ENCODE measurements at regions not wholly inside any gene's neighbourhood (a gene's known extent, or its start where the extent isn't known, plus 50 kb on each side); places are given as distances from the start of the nearest gene placed in this dataset.

GRCh38 chr2:240320204-240320993 lies 115.1 kb upstream of the GPC1 start:
- peak; percentile 22 for DNase-seq (ENCODE audit: low read depth)

- DNase-seq (ENCODE audit: low read depth) = no peak
Observed at GRCh38 chr2:240322231-240322955, 113.1 kb upstream of the GPC1 start.

GRCh38 chr2:240322991-240323390 lies 112.5 kb upstream of the GPC1 start:
- DNase-seq (ENCODE audit: low read depth) = no peak

DNA sequence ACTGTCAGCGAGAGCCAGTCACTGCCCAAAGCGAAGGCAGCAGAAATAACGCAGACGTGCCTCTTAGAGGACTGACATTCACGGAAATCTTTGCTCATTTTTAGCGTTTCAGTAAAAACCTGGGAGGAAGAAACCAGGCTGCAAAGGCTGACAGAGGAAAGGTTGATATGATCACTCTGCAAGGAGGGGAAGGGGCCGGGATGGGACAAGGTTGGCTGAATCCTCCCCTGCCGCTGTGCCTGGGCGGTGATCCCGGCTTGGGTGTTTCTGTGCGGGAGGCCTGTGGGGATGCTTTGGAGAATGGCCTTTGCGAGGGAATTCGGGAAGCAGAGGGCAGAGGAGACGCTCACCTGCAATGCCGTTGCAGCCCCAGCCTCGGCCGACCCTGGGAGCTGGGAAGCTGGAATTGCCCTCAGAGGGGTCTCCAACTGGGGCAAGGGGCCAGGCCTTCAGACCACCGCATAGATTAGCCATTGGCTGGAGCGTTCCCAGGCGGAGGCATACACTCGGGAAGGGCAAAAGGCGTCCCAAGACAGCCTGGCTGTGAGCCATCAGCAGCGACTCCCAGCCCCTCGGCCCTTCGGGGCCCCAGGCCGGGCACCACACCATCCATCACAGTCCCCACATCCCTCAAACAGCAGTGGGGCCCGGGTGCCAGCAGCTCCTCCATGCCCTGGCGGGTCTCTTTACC lies 111.7 kb upstream of the GPC1 start:
- DNase-seq (ENCODE audit: low read depth) = no peak

DNA sequence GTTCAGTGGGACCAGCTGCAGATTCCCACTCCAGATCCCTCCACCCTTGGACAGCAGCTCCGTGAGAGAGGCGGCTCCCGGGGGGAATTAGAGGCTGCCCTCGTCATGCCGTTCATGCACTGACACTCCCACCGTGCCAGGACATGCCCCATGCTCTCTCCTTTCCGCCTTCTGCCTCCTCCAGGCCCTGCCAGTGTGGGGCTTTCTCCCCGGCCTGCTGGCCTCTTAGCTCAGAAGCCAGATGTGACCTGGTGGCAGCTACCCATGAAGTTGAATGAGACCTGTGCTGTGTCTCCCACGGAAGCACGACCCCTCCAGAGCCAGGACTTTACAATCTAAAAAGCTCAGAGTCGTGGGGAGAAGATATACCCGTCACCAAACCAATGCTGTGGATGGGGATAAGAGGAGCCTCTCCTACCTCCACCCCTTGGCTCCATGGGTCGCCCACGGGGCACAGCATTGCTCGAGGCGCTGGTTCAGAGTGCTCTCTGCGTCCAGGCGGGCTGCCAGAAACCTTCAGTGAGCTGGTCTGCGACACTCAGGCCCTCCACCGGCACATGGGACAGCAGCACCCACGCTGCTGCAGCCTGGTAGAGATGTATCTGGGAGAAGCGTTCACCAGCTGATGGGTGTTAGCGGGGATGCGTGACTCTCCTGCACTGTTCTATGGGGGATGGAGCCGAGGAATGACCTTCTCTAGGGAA lies 111.0 kb upstream of the GPC1 start:
- no peak for DNase-seq (ENCODE audit: low read depth)

GRCh38 chr2:240325016-240326007 lies 110.2 kb upstream of the GPC1 start:
- DNase-seq (ENCODE audit: low read depth) = no peak

- DNase-seq (ENCODE audit: low read depth) = no peak
Observed at GRCh38 chr2:240326246-240326645, 109.2 kb upstream of the GPC1 start.

DNA sequence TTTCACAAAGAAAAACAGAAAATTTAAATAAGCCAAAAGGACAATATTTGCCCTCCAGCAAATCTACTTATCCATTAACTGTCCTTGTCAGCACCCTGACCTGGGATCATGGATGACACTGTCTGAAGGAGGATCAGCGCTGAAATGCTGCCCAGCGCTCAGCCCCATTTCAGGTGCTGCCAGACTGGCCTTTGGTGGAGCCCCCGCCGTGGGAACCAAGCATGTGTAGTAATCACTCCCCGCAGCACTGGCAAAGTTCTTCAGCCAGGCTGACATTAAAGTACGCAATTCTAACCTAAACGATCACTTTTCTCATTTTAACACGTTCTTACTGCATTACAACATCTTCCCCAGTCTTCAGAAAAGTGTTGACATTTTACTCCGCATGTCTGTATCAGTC lies 108.6 kb upstream of the GPC1 start:
- DNase-seq (ENCODE audit: low read depth) = no peak

- no peak for DNase-seq (ENCODE audit: low read depth)
Observed at GRCh38 chr2:240327566-240327965, 107.9 kb upstream of the GPC1 start.

DNA sequence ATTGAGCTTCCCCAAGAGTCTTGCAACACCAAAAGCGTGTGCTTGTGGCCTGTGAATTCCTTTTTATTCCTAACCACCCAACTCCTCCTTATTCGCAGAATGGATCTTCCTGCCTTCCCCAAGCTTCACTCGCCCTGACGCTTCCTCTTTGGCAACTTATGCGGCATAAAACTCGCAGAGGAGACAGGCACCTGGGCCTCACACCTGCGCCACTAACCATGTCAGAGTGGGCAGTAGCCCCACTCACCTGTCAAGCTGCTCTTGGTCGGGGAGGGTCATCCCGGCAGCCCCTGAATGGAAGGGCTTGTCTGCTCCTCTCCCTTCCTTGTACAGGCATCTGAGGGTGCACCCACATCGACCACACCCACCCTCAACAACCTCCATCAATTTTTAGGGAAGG lies 106.9 kb upstream of the GPC1 start:
- DNase-seq (ENCODE audit: low read depth) = no peak

- DNase-seq (ENCODE audit: low read depth) = no peak
Observed at GRCh38 chr2:240329116-240329665, 106.3 kb upstream of the GPC1 start.

GRCh38 chr2:240329778-240330177 lies 105.7 kb upstream of the GPC1 start:
- no peak for DNase-seq (ENCODE audit: low read depth)

- DNase-seq (ENCODE audit: low read depth) = no peak
Observed at GRCh38 chr2:240333985-240334384, 101.5 kb upstream of the GPC1 start.

DNA sequence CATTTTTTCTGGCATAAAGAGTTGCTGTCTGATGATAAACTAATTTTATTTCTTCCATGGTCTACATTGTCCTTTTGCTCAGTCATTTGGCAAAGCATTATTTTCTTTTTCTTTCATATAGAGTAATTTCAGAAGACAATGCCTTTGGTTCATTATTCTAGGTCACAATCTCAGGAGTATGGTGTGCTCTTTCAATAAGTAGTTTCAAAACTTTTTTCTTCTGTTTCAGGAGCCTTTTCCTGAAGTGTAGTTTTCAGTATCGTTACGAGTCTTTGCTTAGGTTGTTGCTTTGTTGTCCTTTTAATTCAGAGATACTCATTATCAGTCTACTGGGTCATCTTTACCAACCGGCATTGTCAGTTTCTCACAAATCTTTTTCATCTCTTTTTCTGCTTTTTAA lies 100.4 kb upstream of the GPC1 start:
- DNase-seq (ENCODE audit: low read depth) = no peak

DNA sequence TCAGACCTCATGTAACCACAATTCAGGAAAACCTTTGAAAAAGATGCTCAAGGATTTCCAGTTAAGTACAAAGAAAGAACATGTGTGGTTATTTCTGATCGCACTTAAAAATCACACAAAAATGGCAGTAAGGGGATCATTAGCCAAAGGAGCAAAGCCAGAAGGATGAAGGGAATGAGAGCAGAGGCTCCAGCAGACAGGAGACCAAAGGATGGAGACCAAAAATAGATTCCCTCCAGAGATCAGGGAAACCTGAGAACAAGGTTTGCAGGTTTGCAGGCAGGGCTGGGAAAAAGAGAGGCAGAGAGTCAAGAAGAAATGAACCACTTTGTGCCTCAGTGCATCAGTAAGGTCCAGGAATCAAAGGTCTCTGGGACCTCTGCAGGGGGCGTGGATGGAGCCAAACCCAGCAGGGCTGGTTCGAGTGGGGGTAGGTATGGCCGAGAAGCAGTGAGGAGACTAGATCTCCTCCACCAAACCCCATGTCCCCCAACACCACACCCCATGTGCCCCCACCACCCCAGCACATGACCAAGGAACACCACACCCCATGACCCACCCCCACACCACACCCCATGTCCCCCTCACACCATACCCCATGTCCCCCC lies 98.5 kb upstream of the GPC1 start:
- DNase-seq (ENCODE audit: low read depth) = no peak

DNA sequence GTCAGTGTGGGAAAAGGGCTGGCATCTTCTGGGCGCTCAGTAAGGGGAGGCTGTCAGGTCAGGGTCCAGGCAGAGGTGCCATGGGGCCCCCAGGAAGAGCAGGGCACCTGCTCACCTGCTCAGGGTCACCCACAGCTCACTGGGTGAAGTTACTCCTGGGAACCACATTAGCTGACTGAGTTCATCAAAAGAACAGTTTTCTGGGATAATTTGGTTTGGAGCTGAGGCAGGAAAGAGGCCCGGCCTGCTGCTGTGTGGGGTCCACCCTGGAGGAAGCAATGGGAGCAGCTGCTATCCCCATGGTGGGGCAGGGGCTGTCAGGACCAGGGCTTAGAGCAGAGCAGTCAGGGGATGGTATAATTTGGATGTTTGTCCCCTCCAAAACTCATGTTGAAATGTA lies 97.2 kb upstream of the GPC1 start:
- no peak for DNase-seq (ENCODE audit: low read depth)

DNA sequence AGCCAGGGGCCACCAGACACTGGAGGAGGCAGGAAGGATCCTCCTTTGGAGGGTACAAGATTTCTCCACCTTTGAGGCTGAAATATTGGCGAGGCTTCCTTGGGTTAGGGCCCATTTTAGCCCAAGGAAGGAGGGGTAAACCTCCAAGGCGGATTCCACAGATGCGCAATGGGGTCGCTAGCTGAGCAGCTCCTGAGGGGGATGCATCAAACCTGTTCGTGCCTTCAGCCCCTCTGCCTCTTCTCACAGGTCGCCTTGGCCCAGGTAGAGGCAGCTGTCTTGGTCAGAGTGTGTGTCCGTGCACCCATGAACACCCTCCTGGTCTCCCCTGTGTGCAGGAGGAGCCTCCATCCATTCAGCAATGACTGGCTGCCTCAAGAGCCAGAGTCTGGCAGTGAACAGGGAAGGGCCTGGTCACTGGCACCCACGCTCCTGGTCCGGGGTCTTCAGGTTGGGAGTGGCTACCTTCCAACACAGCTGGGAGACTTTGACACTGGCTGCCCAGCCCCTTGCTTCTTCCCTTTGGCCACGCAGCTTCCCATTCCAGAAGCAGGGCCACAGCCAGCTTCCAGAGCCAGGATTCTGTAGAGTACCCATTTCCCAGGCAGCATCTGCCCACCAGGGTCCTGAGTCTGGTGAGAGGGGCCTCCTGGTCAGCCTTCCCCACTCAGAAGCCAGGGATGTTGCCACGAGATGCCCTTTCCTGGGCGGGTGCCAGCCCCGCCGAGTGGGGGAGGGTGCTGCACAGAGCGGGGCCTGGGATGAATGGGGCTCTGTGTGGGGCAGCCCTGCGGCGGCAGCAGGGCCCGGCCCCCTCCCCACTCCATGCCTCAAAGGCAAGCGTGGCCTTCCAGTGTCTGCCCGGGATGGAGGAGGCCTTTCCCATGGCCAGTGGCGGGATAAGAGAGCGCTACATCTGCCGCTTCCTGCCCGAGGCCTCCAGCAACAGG lies 95.8 kb upstream of the GPC1 start:
- DNase-seq (ENCODE audit: low read depth) = no peak

DNA sequence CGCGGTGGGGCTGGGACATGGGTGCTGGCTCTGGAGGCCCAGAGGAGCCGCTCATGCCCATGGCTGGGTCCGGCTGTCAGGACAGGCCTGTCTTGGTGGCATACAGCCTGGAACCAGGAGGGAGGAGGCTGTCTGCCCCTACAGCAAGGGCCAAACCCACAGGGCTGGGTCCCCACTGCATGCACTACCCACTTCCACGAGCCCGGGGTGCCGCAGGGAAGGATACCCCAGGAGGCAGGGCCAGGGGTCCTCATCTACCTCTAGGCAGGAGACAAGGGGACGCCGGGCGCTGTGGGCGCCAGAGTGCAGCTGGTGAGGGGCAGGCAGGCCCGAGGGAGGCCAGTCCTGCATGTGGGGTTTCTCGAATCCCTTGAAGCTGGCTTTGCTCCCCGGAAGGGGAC lies 95.1 kb upstream of the GPC1 start:
- no peak for DNase-seq (ENCODE audit: low read depth)

- DNase-seq (ENCODE audit: low read depth) = no peak
Observed at GRCh38 chr2:240341064-240341463, 94.4 kb upstream of the GPC1 start.
